Kidney capillary endothelial cell (primary cell): ENCODE measurements at regions not wholly inside any gene's neighbourhood (a gene's known extent, or its start where the extent isn't known, plus 50 kb on each side); places are given as distances from the start of the nearest gene placed in this dataset.

Experiments
- DNase-seq: peaks from one replicate; pipeline ENCODE4 v3.0.0-alpha.2; 2018; ENCODE audit warnings: low spot score

DNA sequence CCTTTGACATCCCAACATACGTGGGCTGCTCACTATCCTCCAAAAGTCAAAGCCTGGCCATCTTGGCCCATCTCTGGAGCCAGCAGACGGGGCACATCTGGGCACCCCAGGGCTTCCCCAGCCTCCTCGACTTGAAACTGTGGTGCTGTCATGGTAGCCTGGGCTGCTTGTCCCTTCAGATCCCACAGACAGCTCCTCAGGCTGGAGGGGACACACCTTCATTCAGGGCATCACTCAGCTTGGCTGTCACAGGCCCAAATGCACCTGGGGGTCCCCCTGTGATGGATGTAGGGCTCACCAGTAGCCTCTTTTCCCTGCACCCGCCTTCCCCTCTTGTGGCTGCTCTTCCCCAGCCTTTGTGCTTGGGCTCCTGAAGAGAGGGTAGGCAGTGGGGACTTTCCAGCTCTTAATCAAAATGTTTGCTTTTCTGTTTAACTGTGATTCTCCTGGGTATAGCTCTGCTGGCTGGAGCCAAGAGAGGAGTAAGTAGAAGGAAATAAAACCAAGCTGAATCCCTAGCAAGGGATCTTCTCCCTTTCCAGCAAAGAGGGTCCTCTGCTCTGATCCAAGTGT lies 92.3 kb downstream of the GYPC start:
- DNase-seq: no peak

DNA sequence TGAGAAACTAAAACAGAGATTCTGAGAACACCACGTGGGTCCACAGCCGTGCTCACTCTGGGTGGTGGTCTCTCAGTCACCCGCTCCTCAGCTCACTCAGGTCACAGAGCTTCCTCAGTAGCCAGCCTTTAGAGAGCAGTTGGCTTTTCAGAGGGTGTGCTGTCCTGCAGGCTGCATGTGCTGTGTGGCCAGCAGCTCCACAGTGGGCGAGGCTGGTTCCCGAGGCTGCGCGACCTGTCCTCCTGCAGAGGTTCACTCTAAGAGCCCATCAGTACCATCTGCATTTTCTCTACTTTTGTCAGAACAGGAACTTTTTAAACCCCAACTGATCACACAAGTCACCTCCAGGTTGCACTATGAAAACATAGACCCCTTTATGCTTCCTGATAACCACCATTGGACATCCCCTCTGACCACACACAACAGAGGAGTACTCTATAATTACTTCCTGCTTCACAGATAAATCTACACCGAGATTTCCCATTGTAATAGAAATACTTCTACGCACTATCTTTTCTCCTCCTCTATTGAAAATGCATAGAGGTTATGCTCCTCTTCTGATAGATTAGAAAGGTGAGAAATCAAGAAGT lies 93.1 kb downstream of the GYPC start:
- no peak for DNase-seq

DNA sequence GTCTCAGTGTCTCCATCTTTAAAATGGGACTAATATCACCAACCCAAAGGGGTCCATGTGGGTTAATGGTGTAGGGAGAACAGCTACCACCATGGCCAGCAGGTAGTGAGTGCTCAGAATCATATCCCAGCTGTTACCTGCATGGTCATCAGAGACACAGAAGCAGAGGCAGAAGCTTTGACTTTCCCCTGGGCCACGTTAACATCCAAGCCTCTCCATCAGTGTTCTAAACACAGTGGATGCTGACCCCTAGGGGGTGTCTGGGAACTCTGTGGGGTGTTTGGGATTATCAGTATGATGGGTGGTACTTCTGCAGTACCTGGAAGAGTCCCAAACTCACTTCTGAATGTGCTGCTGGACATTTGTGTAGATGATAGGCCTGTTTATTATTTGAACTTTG lies 93.6 kb downstream of the GYPC start:
- peak; percentile 7 for DNase-seq

DNA sequence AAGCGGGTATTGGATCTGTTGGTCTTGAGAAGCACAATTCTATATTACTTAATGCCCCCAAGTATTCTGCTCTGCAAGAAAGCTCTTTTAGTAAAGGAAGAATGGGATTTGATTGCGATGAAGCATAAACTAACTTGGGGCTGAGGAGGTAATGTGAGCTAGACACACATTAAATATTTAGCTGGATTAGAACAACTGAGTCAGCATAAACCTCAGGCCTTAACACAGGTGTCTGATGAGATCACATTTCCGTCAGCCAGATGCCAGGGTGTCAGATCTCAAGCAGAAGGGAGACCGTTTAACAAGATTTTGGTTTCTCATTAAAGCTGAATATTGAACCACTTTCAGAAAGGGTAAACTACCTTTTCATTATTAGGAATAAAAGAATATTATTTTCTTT lies 94.5 kb downstream of the GYPC start:
- DNase-seq: no peak

- DNase-seq: no peak
Measured at GRCh38 chr2:126751477-126751876, 95.5 kb downstream of the GYPC start.

GRCh38 chr2:126752876-126753275 lies 96.9 kb downstream of the GYPC start:
- DNase-seq: no peak

GRCh38 chr2:126753501-126754212 lies 97.7 kb downstream of the GYPC start:
- no peak for DNase-seq

GRCh38 chr2:126754240-126755004 lies 98.5 kb downstream of the GYPC start:
- no peak for DNase-seq

DNA sequence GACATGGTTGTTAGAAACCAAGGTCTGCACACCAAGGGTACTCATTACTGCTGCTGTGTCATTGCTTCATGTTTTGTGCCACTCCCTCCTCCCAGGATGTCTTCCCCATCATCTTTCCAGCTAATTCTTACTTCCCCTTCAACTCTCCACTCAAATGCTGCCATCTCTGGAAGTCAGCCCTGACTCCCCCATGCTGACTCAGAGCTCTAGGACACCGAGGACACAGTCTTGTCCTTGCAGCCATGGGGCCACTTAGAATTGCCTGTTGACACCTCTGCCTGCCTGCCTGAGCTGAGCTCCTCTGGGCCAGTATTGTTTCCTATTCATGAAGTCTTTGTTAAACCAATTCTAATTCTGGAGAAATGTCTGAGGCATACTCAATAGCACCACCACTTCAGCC lies 100.2 kb downstream of the GYPC start:
- DNase-seq: no peak

DNA sequence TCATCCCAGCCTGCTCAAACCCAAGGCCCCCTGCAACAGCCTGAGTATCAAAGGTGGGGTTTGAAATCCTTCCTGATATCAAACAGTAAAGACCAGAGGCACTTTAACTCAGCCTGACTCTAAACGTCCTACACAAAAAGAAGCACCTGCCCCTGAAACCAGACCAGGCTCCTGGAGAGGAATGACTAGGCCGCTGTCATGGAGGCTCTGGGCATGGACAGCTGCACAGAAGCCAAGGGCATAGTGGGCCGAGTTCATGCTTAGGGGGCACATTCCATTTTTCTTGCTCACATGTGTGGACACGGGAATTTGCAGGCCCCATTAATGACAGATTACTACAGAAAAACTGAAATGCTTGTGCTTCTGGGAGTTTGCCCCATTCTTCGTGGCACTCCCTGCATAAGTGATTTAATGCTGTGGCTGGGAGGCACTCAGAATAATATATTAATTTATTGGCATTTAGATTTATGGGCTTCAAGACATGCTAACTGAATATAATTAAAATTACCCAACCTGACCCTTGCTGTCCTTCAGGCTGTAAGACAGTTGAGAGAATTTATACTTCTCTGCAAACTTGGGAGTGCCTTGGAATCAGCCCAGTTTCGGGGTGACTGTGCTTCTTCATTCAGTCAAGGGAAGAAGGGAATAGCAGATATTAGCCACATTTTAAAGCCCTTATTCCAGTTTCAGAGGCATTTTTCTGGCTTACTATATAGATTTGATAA lies 105.5 kb downstream of the GYPC start:
- no peak for DNase-seq

DNA sequence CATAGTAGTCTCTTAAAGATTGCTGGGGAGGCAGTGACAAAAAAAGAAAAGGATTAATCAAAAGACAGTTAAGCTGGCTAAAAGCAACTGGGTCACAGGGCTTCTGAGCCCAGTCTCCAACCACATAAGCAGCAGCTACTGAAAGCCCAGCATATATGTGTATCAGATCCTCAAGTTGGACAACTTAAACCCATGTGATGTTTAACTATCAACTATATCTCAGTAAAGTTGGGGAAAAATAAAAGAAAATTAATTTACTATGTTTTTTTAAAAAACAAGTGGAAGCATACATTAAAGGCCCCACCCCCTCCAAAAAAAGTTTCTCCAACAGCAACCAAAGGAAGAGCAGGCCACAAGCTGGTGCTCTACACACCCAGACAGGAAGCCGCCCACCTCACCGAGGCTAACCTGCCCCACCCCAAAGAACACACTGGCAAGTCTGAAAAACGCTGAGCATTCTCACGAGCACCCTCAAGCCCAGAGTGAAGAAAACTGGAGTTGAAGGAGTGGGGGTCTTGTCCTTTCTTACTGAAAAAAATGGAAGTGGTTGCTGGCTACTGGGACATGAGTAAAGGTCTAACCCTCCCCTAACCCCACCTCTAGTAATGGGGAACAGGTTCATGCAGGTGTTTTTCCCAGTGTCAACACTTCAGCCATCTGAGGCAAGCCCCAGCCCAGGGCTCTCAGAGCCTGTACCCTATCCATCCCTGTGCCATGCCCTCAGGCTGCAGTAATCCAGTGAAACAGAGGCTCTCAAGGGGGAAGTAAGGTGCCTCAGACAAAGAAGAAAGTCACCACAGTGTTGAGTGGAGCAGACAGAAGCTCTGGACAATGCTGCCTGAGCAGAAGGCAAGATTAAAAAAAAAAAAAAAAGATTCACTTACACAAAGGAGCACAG lies 106.3 kb downstream of the GYPC start:
- no peak for DNase-seq

DNA sequence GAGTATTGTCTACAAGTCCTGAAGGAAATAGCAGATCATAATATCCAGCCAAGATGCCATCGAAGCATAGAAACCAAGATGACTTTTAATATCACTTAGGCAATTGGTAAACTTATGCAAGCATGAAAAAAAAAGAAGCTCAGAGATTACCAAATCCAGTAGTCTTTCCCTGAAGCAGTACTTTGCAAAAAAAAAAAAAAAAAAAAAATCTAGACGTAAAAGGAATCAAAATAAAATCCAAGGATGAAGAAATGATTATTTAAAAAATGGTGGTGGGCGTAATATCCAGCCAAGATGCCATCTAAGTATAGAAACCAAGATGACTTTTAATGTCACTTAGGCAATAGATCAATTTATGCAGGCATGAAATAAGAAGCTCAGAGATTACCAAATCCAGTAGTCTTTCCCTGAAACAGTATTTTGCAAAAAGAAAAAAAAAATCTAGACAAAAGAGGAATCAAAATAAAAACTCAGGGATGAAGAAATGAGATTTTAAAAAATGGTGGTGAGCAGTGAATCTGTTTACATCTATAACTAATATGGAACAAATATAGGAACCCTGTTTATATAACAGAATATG lies 108.8 kb downstream of the GYPC start:
- no peak for DNase-seq

- no peak for DNase-seq
Measured at GRCh38 chr2:126765395-126765794, 109.4 kb downstream of the GYPC start.

GRCh38 chr2:126766295-126766968 lies 110.5 kb downstream of the GYPC start:
- DNase-seq: no peak

DNA sequence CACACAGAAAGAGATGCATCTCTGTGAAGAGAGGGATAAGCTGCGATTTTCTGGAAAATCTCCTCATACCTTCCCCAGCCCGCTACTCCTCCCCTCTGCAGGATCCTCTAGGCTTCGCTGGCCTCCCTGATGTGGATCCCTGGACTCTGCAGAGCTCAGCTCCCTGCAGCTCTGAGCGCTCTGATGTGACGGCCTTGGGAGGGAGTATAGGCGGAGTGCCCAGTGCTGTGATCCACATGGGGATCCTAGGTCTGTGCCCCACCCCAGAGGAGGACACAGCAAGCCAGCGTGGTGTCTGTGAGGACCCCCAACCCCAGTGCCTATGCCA lies 111.0 kb downstream of the GYPC start:
- DNase-seq: no peak

DNA sequence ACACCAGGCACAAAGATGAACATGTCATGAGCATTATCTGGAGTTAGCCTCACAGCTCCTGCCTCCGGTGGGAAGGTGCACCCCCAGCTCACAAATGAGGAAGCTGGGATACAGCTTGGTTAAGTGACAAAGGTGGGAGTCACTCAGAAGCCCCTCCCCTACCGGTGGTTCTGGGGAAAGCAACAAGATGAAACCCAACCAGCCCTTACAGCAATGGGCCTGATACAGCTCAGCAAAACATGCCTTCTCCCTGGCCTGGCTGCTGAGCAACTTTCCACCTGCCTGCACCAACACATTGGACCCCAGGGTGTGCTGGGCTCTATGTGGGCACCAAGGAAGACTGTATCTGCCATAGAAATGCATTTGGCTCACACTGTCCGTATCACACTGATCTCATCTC lies 113.2 kb downstream of the GYPC start:
- no peak for DNase-seq

DNA sequence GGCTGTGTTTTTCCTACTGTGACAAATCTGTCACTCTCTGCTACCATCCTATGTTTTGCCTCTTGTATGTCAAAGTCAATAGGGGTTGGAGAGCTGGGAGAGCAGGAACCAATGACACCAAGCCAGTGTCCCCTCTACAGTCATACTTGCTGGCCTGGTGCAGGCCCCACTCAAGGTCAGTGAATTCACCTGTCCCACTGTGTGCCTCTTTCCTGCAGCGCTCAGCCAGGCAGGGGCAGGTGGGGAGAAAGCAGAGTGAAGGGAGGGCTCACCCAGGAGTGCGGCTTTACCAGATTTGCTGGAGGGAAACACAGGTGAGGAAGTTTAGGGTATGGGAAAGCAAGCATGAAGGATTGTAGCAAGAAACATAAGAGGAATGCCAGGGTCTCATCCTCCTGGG lies 114.5 kb downstream of the GYPC start:
- no peak for DNase-seq

GRCh38 chr2:126771094-126771493 lies 115.1 kb downstream of the GYPC start:
- DNase-seq: no peak

- DNase-seq: no peak
Measured at GRCh38 chr2:126771501-126772195, 115.7 kb downstream of the GYPC start.

DNA sequence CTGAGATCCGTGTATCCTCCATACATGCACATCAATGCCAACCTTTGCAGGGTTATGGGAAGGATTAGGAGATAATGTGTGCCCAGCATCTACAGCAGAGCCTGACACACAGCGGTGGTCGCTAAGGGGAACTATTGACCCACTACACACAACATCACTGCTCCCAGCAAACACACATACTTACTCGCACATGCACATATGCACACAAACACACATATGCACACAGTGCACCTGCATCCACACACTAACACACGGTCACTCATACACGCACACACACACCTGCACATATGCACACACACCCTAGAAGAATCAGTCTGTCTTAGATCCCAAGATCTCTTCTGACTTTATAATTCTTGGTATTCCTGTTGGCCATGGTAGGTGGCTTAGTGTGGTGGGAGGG lies 118.3 kb downstream of the GYPC start:
- no peak for DNase-seq
